GM12801 (cell line): ENCODE measurements at regions not wholly inside any gene's neighbourhood (a gene's known extent, or its start where the extent isn't known, plus 50 kb on each side); places are given as distances from the start of the nearest gene placed in this dataset.

Experiments
- TF ChIP-seq, protein P1 (sequence below): IDR thresholded peaks from one replicate; pipeline ENCODE4 v1.5.1; 2011; ENCODE audit warnings: control low read depth; ENCODE audit not compliant: insufficient read length; ENCODE audit errors: extremely low read depth

DNA sequence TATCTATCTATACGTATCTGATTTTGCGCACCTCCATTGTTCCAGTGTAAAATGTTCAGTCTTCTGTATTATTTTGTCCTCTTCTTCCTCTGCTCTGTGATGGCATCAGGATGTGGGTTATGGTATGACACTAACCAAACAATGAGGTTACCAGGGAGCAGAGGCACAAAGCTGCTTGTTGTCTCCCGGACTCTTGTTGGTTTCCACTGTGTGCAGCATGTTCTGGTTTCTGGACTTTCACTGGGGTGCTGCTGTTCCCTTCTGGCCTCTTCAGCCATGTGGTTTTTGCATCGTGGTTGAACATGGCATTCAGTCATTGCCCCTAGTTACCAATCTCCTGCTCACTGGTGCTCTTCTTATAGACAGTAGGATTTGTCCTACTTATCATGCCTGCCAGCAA is 665.9 kb downstream of the CBLN2 start:
- TF ChIP-seq, protein P1, sequence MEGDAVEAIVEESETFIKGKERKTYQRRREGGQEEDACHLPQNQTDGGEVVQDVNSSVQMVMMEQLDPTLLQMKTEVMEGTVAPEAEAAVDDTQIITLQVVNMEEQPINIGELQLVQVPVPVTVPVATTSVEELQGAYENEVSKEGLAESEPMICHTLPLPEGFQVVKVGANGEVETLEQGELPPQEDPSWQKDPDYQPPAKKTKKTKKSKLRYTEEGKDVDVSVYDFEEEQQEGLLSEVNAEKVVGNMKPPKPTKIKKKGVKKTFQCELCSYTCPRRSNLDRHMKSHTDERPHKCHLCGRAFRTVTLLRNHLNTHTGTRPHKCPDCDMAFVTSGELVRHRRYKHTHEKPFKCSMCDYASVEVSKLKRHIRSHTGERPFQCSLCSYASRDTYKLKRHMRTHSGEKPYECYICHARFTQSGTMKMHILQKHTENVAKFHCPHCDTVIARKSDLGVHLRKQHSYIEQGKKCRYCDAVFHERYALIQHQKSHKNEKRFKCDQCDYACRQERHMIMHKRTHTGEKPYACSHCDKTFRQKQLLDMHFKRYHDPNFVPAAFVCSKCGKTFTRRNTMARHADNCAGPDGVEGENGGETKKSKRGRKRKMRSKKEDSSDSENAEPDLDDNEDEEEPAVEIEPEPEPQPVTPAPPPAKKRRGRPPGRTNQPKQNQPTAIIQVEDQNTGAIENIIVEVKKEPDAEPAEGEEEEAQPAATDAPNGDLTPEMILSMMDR = no peak

DNA sequence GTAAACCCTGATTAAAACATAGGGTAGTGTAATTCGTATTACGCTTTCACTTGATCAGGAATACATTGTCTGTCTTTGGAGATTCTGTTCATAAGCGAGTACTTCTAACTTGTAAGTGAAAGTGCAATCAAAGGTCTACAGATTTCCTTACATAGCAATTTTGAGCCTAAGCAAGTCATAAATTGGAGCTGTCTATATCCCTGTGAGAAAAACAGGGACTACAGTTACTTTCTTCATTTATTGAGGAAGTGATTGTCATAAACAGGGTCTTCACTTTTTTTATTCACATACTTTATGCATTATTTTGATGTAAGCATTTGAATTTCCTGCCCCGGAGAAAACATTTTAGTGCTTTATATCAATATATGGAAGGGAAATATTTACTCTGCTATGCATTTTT is 670.4 kb downstream of the CBLN2 start:
- TF ChIP-seq, protein P1 = no peak

DNA sequence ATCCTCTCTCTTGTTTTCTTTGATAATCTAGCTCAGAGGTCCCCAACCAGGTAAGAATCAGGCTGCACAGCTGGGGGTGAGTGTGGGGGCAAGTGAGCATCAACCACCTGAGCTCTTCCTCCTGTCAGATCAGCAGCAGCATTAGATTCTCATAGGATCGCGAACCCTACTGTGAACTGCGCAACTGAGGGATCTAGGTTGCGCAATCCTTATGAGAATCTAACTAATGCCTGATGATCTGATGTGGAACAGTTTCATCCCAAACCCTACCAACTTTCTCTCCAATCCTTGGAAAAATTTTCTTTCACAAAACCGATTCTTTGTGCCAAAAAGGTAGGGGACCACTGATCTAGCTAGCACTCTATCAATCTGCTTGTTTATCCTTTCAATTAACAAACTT is 678.3 kb downstream of the CBLN2 start:
- TF ChIP-seq, protein P1 = no peak

DNA sequence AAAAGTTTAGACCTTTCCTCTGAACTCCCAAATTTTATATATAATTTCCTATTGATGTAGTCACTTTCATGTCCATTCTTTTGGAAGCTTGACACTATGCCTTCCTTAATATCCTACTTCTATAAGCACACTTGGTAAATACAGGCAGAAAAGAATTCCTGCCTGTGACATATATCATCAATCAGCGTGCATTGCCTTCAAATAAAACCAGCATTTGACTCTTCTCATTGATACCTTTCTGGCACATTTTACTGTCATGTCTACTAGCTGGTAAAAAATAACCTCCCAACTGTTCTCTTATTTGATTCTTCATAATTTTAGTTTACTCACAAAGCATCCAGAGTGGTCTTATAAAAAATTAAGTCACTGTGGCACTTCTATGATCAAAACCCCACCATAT is 693.5 kb downstream of the CBLN2 start:
- TF ChIP-seq, protein P1 = no peak

DNA sequence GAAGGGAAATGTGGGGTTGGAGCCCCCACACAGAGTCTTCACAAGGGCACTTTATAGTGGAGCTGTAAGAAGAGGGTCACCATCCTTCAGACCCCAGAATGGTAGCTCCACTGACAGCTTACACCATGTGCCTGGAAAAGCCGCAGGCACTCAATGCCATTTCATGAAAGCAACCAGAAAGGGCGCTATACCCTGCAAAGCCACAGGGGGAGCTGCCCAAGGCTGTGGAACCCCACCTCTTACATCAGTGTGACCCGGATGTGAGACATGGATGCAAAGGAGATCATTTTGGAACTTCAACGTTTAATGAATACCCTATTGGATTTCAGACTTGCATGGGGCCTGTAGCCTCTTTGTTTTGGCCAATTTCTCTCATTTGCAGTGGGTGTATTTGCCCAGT is 694.7 kb downstream of the CBLN2 start:
- TF ChIP-seq, protein P1 = no peak

DNA sequence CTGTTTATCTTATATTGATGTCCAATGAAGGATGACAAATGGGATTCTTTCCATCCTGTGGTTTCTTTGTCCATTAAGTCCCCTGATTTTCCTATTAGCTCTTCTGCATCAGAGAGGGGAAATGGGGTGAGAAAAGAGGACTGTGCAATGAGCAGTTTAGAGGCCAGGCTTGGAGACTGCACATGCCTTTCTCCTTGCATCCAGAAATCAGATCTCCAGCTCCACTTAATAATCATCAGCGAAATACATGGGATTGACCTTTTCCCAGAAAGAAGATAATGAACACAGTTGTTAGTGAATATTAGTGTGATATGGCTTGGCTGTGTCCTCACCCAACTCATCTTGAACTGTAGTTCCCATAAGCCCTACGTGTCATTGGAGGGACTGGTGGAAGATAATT is 697.4 kb downstream of the CBLN2 start:
- TF ChIP-seq, protein P1 = no peak

DNA sequence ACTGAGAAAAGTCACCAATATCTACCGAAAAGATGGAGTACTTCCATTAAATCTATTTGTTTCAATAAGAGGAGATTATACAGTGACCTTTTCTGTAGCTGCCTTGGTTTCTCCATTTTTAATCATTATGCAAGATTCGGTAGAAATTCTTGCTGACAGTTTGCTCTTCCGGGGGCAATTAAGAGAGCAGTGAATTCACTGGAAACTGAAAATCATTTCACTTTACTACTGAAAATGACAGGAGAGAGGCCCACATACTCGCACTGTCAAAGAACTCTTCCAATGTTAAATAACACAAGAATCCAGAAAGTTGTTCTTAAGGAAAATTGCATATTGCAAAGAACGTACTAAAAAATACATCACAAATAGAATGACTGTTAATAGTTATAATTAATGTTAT is 699.3 kb downstream of the CBLN2 start:
- TF ChIP-seq, protein P1 = no peak

DNA sequence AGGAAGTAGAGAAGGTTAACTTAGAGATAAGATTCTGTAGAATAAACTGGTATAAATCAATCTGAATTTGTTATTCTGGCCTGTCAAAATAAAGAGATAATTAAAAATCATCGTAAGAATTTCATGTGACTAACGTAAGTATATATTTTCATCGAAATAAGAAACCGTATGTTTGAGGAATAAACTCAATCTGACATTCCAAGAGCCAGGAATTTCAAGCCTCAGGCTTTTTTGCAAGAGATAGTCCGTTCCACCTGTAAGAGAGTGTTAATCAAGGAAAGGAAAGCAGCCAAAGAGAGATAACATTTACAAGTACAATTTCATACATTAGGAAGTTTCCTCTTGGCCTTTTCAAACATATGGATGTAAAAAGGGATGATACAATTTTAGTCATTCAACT is 701.5 kb downstream of the CBLN2 start:
- TF ChIP-seq, protein P1 = no peak
